HFF-Myc (cell line): ENCODE measurements at regions not wholly inside any gene's neighbourhood (a gene's known extent, or its start where the extent isn't known, plus 50 kb on each side); places are given as distances from the start of the nearest gene placed in this dataset.

Experiments
- DNase-seq: peaks from one replicate; pipeline ENCODE4 v3.0.0-alpha.2; 2011; ENCODE audit warnings: low read depth; ENCODE audit errors: extremely low read depth
- H3K4me3 ChIP-seq: replicated peaks from 2 replicates; pipeline ENCODE4 v1.5.1; 2011; ENCODE audit warnings: low read depth, mild to moderate bottlenecking, control low read depth, low read length
- TF ChIP-seq, protein P1 (sequence below): IDR thresholded peaks from 2 replicates; pipeline ENCODE4 v1.5.1; 2012; ENCODE audit warnings: mild to moderate bottlenecking, low read depth, low read length, control low read depth; ENCODE audit errors: missing control alignments

DNA sequence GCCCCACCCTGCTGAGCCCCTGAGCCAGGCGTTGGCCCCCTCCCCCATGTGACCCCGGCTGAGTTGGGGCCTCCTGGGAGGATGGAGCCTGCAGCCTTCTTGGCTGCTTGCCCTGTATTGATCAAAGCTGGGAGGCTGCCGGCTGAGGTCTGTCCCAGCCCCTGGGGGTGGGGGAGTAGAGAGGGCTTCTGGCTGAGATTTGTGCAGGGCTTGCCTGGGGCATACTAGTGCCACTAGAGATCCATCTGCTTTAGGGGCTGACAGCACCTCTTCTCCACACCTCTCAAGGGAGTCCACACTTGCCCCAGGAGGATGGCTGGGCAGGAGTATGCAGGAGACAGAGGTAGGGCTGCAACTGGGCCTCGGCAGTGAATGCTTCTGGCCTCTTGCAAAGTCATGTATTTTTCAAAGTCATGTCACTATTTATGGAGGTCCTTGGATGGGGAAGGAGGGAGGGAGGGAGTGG, 53.6 kb upstream of the SSBP3 start:
- no peak overlapping the region for H3K4me3 ChIP-seq
- DNase-seq: no peak

DNA sequence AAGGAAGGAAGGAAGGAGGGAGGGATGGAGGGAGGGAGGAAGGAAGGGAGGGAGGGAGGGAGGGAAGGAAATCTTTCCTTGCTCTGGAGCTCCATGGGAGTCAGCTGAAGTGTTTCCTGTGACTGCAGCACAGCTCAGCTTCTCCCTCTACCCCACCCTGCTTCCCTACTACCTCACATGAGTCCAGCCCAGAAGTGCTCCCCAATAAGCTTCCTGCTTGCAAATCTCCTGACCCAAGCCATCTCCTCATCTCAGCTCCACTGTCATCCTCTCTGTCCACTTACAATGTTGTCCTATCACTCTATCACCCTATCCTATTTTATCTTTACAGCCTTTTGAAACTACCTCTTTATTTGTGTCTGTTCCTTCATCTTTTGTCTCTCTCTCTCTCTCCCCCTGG, 52.9 kb upstream of the SSBP3 start:
- TF ChIP-seq, protein P1, sequence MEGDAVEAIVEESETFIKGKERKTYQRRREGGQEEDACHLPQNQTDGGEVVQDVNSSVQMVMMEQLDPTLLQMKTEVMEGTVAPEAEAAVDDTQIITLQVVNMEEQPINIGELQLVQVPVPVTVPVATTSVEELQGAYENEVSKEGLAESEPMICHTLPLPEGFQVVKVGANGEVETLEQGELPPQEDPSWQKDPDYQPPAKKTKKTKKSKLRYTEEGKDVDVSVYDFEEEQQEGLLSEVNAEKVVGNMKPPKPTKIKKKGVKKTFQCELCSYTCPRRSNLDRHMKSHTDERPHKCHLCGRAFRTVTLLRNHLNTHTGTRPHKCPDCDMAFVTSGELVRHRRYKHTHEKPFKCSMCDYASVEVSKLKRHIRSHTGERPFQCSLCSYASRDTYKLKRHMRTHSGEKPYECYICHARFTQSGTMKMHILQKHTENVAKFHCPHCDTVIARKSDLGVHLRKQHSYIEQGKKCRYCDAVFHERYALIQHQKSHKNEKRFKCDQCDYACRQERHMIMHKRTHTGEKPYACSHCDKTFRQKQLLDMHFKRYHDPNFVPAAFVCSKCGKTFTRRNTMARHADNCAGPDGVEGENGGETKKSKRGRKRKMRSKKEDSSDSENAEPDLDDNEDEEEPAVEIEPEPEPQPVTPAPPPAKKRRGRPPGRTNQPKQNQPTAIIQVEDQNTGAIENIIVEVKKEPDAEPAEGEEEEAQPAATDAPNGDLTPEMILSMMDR: no peak
- no peak overlapping the region for H3K4me3 ChIP-seq
- no peak for DNase-seq

More for the DNA sequence above, 53.6 kb upstream of the SSBP3 start:
- TF ChIP-seq, protein P1: no peak

DNA sequence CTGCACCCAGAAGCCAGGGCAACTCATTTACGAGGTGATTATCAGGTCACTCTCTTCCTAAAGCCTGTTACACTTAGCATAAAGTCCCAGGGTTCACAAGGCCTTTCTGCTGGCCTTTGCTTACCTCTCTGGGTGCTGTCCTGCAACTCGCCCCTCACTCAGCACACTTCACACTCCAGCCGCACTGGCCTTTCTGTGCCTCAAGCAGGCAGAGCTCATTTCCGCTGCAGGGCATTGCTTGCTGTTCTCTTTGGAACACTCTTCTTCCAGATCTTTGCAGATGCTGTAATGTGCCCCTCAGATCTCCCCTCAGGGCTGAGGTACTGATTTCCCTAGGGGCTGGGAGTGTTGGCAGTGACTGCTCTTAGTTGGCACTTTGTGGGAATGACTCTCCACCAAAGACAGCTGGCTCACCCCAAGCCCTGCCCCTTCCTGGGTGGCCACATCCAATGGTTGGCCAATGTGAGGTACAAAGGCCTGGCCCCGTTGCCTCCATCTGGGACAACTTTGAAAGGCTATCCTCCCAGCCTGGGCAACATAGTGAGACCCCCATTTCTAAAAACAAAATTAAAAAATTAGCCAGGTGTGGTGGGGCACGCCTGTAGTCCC, 50.8 kb upstream of the SSBP3 start:
- DNase-seq: no peak
- TF ChIP-seq, protein P1: no peak
- H3K4me3 ChIP-seq: no peak overlapping the region

DNA sequence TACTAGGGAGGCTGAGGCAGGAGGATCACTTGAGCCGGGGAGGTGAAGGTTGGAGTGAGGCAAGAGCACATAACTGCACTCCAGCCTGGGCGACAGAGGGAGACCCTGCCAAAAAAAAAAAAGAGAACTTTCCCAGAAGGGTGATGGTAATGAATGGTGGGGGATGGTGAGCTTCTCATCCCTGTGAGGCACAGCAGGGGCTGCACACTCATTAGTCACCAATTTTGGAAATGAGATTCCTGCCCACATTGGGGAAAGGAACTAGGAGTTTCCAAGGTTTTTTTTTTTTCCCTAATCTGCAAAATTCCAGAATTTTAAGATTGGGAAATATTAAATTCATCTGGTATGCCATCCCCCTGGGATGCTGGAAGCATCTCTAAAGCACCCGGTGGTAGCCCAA, 50.2 kb upstream of the SSBP3 start:
- TF ChIP-seq, protein P1: no peak

More for the DNA sequence above, 50.2 kb upstream of the SSBP3 start:
- no peak for DNase-seq
- no peak overlapping the region for H3K4me3 ChIP-seq
